Myocyte (in vitro differentiated cells): ENCODE measurements at regions not wholly inside any gene's neighbourhood (a gene's known extent, or its start where the extent isn't known, plus 50 kb on each side); places are given as distances from the start of the nearest gene placed in this dataset.

Experiments
- DNase-seq: peaks from one replicate; pipeline ENCODE4 v3.0.0-alpha.2; 2012; ENCODE audit warnings: low read depth

DNA sequence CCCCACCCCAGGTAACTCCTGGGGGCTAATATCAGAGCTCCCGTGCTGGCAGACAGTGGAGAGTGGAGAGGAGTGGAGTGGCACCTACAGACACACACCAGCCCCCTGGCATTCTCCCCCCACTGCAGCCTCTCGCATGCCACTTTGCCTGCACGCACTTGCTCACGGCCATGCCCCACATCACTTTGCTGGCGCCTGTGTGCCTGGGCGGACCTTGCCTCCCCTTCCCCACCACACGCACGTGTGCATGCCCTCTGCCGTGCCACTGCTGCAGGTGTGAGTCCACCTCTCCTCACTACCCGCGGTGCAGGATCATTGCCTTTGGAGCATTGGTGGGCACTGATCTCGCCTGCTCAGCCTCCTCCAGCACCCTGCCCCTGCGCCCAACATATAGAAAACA lies 72.6 kb upstream of the DOK6 start:
- DNase-seq: no peak

GRCh38 chr18:69330385-69331005 lies 70.2 kb upstream of the DOK6 start:
- DNase-seq: no peak

- no peak for DNase-seq
Measured at GRCh38 chr18:69349912-69350597, 50.6 kb upstream of the DOK6 start.
